ENCODE measurements at regions not wholly inside any gene's neighbourhood (a gene's known extent, or its start where the extent isn't known, plus 50 kb on each side); places are given as distances from the start of the nearest gene placed in this dataset.
"Not testable (repeated sequence)": the region's sequence is repeated elsewhere in the genome, so short reads cannot be mapped to it uniquely, and the experiment has no call there.

- no peak for DNase-seq (ENCODE audit: low read depth in 2 of 2, low spot score in 1 of 2)
Observed at GRCh38 chr4:150021483-150021882, 56.8 kb upstream of the DCLK2 start.

- DNase-seq (ENCODE audit: low read depth in 2 of 2, low spot score in 1 of 2), result no peak
Observed at GRCh38 chr4:150023489-150023888, 54.8 kb upstream of the DCLK2 start.

GRCh38 chr4:150026987-150027386 is 51.3 kb upstream of the DCLK2 start:
- DNase-seq (ENCODE audit: low read depth in 2 of 2, low spot score in 1 of 2), result not testable (repeated sequence)
